ENCODE measurements at regions not wholly inside any gene's neighbourhood (a gene's known extent, or its start where the extent isn't known, plus 50 kb on each side); places are given as distances from the start of the nearest gene placed in this dataset.

GRCh38 chr21:31503939-31504338 is 155.6 kb upstream of the SOD1 start:
- no peak for TF ChIP-seq CTCF (IDR thresholded peaks at IDR 0.05; ENCODE audit: low read depth, low read length, missing input control)
- no peak for TF ChIP-seq ATF3 (IDR thresholded peaks at IDR 0.05)
- no peak for TF ChIP-seq JUND (IDR thresholded peaks at IDR 0.05)
- TF ChIP-seq, protein P1, sequence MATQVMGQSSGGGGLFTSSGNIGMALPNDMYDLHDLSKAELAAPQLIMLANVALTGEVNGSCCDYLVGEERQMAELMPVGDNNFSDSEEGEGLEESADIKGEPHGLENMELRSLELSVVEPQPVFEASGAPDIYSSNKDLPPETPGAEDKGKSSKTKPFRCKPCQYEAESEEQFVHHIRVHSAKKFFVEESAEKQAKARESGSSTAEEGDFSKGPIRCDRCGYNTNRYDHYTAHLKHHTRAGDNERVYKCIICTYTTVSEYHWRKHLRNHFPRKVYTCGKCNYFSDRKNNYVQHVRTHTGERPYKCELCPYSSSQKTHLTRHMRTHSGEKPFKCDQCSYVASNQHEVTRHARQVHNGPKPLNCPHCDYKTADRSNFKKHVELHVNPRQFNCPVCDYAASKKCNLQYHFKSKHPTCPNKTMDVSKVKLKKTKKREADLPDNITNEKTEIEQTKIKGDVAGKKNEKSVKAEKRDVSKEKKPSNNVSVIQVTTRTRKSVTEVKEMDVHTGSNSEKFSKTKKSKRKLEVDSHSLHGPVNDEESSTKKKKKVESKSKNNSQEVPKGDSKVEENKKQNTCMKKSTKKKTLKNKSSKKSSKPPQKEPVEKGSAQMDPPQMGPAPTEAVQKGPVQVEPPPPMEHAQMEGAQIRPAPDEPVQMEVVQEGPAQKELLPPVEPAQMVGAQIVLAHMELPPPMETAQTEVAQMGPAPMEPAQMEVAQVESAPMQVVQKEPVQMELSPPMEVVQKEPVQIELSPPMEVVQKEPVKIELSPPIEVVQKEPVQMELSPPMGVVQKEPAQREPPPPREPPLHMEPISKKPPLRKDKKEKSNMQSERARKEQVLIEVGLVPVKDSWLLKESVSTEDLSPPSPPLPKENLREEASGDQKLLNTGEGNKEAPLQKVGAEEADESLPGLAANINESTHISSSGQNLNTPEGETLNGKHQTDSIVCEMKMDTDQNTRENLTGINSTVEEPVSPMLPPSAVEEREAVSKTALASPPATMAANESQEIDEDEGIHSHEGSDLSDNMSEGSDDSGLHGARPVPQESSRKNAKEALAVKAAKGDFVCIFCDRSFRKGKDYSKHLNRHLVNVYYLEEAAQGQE (IDR thresholded peaks at IDR 0.05) = no peak

All from liver (tissue), 3 donors.